ENCODE measurements at regions not wholly inside any gene's neighbourhood (a gene's known extent, or its start where the extent isn't known, plus 50 kb on each side); places are given as distances from the start of the nearest gene placed in this dataset.

DNA sequence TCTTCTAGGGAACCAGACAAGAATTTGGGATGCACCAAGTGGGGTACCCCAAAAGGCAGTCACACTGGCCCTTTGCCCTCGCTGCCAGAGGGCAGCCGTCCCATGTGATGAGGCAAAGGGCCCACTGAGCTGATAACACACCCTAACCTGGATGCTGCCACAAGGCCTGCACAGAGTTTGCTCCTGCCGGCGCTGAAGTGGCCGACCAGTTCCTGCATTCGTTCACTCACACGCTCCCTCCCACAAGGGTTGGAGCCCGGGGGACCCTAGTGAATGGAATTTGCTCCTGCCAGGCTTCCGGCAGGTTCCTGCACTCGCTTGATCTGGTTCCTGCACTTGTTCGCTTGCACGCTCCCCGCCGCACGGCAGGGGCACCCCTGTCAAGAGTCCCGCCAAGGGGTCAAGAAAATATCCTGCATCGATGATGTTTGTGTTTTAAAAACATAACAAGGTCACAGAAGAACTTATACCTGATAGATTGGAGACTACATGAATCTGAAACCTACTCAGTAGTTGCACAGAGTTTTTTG is 296.4 kb upstream of the VCX start:
- TF ChIP-seq, protein P1, sequence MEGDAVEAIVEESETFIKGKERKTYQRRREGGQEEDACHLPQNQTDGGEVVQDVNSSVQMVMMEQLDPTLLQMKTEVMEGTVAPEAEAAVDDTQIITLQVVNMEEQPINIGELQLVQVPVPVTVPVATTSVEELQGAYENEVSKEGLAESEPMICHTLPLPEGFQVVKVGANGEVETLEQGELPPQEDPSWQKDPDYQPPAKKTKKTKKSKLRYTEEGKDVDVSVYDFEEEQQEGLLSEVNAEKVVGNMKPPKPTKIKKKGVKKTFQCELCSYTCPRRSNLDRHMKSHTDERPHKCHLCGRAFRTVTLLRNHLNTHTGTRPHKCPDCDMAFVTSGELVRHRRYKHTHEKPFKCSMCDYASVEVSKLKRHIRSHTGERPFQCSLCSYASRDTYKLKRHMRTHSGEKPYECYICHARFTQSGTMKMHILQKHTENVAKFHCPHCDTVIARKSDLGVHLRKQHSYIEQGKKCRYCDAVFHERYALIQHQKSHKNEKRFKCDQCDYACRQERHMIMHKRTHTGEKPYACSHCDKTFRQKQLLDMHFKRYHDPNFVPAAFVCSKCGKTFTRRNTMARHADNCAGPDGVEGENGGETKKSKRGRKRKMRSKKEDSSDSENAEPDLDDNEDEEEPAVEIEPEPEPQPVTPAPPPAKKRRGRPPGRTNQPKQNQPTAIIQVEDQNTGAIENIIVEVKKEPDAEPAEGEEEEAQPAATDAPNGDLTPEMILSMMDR (IDR thresholded peaks at IDR 0.05; ENCODE audit: low read length) = no peak
- TF ChIP-seq EZH2 (IDR thresholded peaks at IDR 0.05; ENCODE audit: borderline replicate concordance, low read length) = no peak
